Left lobe of liver (tissue), 2 donors: ENCODE measurements at regions not wholly inside any gene's neighbourhood (a gene's known extent, or its start where the extent isn't known, plus 50 kb on each side); places are given as distances from the start of the nearest gene placed in this dataset.

Source experiments
- ATAC-seq: fragments of 200-7000 bp; cut with Tn5 transposase; one replicate; pipeline ENCODE4 v1.9.1; 2020; ENCODE audit warnings: mild to moderate bottlenecking, moderate library complexity
- DNase-seq: peaks from one replicate; pipeline ENCODE4 v3.0.0-alpha.2; 2020; ENCODE audit warnings: low spot score
- donor health status: DM: no; HTN: no; CAD: no; lungs with moderate emphysema.
- donor health status: DM: no; HTN: yes; CAD: no.

DNA sequence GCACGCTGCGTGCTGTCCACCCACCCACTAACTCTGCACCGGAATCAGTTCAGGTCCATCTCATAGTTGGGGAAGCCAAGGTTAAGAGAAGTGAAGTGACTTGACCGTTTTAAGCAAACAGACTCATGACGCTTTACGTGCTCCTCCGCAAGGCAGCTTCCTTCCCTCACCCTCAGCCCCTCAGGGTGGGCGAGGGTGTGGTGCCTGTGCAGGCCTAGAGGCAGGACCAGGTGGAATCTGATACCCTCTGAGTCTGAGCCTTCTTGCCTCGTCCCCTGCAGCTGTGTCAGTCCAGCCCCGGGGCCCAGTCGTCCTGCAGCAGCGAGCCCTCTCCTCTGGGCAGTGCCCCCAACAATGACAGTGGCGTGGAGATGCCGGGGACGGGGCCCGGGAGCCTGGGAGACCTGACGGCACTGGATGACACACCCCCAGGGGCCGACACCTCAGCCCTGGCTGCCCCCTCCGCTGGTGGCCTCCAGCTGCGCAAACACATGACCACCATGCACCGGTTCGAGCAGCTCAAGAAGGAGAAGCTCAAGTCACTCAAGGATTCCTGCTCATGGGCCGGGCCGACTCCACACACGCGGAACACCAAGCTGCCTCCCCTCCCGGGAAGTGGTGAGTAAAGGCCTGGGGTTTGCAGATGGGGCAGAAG, 250.5 kb downstream of the GLI2 start:
- no peak for DNase-seq
- ATAC-seq, result no peak

DNA sequence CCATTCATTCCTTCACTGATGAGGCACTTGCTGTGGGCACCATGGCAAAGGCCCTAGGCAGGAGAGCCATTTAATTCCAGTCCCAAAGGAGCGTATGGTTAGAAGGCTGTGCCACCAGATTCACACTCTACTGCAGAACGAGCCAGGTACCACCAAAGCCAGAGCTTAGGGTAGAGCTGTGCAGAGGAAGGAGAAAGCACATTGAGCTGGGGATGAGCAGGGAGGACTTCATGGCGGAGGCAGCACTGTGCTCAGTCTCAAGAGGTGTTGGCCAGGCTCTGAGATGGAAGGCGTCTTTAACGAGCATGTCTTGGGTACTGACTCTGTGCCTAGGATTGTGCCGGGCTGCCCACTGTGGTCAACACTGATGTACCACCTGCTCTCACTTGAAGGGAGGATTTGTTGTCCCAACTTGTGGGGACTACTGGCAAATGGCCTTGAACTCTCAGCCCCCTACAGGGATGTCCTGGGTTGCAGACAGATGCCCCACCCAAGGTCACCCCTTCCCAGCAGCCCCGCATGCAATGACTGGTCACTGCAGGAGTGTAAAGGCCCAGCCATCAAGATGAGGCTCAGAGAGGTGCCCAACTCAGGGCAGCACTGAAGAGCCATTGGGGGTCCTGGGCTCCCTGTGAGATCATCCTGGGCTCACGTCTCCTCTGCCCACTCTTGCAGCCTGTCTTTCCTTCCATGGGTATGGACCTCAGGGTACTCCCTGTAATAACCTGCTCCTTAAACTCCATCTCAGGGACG, 251.4 kb downstream of the GLI2 start:
- no peak for ATAC-seq
- no peak for DNase-seq

DNA sequence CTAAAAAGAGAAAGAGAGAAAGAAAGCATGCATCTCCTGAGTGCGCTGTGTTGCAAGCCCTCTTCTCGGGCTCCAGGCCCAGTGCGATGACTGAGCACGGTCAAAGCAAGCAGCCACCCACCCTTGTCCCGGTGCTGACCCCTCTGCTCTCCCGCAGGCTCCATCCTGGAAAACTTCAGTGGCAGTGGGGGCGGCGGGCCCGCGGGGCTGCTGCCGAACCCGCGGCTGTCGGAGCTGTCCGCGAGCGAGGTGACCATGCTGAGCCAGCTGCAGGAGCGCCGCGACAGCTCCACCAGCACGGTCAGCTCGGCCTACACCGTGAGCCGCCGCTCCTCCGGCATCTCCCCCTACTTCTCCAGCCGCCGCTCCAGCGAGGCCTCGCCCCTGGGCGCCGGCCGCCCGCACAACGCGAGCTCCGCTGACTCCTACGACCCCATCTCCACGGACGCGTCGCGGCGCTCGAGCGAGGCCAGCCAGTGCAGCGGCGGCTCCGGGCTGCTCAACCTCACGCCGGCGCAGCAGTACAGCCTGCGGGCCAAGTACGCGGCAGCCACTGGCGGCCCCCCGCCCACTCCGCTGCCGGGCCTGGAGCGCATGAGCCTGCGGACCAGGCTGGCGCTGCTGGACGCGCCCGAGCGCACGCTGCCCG, 252.5 kb downstream of the GLI2 start:
- ATAC-seq (no peak), DNase-seq (no peak)

DNA sequence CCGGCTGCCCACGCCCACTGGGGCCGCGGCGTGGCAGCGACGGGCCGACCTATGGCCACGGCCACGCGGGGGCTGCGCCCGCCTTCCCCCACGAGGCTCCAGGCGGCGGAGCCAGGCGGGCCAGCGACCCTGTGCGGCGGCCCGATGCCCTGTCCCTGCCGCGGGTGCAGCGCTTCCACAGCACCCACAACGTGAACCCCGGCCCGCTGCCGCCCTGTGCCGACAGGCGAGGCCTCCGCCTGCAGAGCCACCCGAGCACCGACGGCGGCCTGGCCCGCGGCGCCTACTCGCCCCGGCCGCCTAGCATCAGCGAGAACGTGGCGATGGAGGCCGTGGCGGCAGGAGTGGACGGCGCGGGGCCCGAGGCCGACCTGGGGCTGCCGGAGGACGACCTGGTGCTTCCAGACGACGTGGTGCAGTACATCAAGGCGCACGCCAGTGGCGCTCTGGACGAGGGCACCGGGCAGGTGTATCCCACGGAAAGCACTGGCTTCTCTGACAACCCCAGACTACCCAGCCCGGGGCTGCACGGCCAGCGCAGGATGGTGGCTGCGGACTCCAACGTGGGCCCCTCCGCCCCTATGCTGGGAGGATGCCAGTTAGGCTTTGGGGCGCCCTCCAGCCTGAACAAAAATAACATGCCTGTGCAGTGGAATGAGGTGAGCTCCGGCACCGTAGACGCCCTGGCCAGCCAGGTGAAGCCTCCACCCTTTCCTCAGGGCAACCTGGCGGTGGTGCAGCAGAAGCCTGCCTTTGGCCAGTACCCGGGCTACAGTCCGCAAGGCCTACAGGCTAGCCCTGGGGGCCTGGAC, 253.2 kb downstream of the GLI2 start:
- DNase-seq (peak; percentile 31), ATAC-seq (no peak)

DNA sequence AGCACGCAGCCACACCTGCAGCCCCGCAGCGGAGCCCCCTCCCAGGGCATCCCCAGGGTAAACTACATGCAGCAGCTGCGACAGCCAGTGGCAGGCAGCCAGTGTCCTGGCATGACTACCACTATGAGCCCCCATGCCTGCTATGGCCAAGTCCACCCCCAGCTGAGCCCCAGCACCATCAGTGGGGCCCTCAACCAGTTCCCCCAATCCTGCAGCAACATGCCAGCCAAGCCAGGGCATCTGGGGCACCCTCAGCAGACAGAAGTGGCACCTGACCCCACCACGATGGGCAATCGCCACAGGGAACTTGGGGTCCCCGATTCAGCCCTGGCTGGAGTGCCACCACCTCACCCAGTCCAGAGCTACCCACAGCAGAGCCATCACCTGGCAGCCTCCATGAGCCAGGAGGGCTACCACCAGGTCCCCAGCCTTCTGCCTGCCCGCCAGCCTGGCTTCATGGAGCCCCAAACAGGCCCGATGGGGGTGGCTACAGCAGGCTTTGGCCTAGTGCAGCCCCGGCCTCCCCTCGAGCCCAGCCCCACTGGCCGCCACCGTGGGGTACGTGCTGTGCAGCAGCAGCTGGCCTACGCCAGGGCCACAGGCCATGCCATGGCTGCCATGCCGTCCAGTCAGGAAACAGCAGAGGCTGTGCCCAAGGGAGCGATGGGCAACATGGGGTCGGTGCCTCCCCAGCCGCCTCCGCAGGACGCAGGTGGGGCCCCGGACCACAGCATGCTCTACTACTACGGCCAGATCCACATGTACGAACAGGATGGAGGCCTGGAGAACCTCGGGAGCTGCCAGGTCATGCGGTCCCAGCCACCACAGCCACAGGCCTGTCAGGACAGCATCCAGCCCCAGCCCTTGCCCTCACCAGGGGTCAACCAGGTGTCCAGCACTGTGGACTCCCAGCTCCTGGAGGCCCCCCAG, 254.1 kb downstream of the GLI2 start:
- ATAC-seq (no peak), DNase-seq (peak; percentile 40)

DNA sequence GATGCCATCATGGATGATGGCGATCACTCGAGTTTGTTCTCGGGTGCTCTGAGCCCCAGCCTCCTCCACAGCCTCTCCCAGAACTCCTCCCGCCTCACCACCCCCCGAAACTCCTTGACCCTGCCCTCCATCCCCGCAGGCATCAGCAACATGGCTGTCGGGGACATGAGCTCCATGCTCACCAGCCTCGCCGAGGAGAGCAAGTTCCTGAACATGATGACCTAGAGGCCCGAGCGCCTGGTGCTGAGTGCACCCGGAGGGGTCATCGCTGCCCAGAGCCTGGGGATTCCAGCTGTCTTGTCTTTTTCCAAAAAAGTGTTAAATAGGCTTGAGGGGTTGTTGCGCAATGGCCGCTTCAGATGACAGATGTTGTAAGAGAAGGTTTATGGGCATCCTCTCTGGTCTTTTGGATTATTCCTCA, 254.8 kb downstream of the GLI2 start:
- DNase-seq (peak; percentile 28), ATAC-seq (no peak)

DNA sequence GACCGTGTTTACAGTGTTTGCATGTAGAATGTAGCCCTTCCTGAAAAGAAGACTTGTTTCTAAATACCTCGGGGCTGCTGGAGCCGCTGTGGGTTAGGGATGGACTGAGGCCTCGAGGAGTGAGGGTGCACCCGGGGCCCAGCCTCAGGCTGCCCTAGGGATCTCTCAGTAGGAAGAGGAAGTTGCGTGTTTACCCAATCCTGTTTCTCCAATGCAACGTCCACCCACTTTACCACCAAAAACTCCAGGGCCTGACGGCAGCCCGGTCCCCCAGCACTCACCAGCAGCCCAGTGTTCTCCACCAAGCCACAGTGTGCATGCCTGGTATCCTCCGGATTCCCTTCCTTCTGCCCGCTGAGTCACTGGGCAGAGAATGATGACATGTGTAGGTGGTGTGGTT, 255.8 kb downstream of the GLI2 start:
- peak; percentile 22 for DNase-seq

DNA sequence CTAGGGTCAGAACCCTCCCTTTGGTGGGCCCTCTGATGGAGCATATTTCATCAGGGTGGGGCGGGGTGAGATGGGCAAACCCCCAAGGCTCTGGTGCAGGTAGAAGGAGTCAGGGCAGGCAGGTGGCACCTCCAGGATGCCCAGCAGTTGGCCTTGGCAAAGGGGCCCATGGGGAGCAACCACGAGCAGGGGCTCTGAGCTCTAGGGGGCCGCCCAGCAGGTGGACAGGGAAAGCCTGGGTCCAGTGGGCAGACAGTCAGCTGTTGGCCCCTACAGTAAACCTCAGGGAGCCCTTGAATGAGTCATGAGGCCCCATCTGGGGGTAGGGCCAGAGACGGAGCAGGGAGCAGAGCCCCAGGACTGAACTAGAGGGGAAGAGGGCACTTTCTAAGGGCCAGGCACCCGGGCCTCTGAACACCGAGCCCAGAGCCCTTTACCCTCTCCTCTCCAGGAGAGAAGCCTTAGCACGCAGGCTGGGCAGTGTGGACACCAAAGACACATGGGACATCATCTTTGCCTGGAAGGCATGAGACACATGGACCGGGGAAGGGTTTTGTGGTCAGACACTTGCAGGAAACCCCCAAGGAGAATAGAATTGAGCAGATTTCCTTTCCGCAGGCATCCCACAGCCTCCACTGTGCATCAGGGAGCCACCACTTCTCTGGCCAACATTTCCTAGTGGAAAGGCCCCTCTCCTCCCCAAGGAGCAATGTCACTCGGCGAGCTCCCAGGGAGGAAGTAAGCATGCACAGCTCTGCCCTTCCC, 257.3 kb downstream of the GLI2 start:
- ATAC-seq, result no peak
- DNase-seq, result peak; percentile 40

More for the DNA sequence above, 255.8 kb downstream of the GLI2 start:
- no peak for ATAC-seq

DNA sequence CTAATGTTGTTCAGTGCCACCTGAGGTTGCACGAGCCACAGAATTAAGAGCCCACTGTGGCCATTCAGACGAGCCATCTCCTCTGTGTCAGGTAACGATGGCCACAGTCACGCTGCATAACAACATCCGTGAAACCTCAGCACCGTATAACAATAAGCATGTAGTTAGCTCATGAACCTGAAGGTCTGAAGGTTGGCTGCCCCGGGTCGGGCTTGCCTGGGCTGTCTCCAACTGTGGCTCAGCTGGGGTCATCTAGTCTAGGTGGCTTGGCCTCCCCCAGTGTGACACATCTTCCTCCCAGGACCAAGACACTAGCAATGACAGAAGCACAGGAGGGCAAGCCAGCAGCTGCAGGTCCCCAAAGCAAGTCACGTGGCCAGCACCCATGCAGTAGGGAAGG, 258.0 kb downstream of the GLI2 start:
- ATAC-seq (no peak), DNase-seq (peak; percentile 29)

DNA sequence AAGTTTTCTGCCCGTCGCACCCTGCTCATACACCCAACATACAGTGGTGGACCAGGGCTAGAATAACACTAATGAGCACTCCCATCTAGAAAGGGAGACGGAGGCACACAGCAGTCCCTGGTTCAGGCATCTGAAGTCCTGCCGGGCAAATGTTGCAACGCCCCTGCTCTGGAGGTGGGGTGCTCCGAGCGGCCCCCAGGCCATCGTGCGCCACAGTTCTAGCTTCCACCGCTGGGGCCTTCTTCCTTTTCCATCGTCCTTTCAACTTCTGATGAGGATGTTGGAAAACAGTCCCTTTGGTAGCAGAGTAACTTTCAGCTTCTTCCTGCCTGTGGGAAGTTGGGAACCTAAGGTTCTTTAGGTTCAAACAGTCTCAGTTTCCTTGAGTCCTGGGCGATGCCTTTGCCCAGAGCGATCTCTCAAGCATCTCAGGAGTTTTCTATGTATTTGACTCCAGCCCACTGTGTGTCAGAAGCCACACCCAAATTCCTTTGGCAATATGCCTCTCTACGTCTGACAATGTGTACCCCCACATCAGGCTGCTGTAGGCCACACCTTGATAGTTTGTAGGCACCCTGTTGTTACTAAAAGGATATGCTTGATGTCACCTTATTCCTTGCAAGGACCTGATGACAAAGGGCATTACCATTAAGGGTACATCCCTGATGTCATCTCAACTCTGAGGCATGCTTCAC, 258.8 kb downstream of the GLI2 start:
- DNase-seq (peak; percentile 32), ATAC-seq (no peak)

DNA sequence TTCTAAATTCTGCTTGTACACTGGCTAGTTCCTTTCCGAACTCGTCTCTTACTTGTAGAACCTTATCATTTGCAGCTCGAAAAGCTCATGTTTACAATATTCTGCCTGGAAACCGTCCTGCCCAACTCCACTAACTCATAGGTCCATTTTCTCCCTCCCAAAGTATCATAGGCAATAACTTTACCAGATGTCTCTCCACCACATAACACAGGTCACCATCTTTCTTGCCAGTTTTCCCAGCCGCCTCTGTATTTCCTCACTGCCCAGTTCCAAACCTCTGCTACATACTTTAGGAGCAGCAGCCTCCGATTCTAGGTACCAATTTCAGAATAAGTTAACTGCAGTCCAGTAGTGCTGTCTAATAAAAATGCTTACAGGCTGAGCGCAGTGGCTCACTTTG, 259.5 kb downstream of the GLI2 start:
- DNase-seq (peak; percentile 7), ATAC-seq (no peak)

DNA sequence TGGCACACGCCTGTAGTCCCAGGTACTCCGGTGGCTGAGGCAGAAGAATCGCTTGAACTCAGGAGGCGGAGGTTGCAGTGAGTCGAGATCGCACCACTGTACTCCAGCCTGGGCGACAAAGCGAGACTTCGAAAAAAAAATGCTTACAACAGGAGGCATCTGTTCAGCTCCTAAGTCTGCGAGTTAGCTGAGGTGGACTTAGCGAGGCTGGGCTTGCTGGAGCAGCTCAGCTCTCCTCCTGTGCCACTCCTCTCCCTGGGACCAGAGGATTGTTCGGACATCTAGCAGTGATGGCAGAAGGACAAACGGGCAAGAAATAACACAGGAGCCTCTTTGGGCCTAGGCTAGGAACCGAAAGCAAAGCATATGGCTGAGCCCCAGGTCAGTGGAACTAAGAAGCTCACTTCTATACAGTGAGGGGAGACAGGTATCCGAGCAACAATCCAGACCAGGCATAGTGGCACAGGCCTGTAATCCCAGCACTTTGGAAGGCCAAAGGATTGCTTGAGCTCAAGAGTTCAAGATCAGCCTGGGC, 260.1 kb downstream of the GLI2 start:
- ATAC-seq, result no peak

DNA sequence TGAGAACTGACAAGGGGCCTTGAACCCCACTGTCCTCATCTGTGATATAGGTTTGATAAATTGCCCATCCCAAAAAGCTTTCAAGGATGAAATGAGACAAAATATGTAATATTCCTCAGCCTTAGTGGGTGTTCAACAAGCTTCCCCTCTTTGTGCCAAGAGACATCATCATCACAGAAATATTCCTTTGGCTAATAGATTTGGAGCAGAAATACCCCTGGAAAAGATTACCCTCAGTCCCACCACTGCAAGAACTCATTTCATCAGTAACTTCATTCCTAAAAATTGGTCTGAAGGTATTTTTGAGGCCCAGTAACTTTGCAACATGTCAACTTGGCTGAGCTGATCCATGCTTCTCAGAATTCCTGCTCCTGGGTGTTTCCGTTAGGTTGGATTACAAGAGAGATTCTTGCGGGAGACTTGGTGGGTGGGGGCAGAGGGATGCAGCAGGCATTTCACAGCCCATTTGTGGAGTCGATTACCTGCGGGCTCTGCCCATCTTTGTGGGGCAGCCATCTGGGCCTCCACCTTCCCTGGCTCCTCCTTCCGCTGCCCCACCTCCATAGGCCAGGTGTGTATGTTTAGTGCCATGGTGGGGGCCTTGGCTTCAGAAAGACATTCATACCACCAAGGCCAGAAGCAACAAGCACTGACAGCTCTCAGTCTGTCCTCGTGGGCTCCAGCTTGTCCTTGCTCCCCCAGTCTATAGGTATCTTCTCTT, 263.9 kb downstream of the GLI2 start:
- DNase-seq (no peak), ATAC-seq (no peak)

More for the DNA sequence above, 260.1 kb downstream of the GLI2 start:
- DNase-seq, result peak; percentile 6

DNA sequence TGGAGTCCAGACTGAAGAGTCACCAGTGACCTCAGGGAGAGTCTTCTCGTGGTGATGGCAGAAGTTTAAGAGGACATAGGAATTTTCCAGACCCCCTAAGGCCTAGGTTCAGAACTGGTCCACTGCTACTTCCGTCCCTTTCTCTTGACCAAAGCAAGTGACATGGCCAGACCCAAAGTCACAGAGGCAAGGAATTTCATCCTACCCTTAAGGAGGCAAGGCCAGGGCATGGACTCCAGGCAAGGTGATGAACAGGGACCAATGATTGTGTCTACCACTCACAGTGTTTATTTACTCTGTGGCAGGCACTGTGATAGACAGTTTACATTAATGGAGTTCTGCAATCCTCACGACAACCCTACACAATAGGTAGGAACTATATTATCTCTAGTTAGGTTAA, 265.1 kb downstream of the GLI2 start:
- ATAC-seq (no peak), DNase-seq (peak; percentile 19)

DNA sequence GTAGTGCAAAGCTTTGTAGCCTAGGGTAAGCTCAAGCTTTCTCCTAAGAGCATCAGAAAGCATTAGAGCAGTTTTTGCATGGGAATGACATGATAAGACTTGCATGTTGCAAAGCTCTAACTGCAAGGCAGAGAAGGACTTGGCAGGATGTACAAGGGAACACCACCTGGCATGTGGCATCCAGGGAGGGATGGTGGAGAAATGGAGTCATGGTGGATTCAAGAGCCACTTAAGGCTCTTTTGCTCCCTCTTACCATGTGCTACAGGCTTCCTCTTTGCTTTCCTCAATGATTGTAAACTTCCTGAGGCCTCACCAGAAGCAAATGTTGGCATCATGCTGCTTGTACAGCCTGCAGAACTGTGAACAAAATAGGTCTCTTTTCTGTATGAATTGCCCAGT, 266.0 kb downstream of the GLI2 start:
- ATAC-seq, result no peak
- DNase-seq, result no peak

DNA sequence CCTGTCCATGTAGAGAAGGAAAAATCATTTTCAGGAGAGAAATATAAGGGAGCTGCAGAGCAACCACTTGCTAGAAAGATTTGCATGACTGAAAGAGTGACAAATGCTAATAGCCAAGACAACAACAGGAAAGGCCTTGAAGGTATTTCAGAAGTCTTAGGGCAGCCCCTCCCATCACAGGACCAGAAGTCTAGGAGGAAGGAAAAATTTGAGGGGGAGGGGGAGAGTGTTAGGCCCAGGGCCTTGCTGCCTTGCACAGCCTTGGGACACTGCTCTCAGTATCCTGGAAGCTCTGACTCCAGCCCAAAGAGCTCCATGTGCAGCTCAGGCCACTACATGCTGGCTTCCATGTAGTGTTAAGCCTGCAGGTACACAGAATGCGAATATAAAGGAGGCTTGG, 266.9 kb downstream of the GLI2 start:
- no peak for ATAC-seq

DNA sequence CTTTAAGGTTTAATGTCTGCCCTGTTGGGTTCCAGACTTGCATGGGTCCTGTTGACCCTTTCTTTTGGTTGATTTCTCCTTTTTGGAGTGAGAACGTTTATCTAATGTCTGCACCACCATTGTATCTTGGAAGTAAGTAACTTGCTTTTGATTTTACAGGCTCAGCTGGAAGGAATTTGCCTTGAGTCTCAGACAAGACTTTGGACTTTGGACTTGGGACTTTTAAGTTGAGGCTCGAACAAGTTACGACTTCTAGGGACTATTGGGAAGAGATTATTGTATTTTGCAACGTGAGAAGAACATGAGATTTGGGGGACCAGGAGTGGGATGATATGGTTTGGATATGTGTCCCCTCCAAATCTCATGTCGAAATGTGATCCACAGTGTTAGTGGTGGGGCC, 267.7 kb downstream of the GLI2 start:
- no peak for ATAC-seq
- no peak for DNase-seq

More for the DNA sequence above, 266.9 kb downstream of the GLI2 start:
- no peak for DNase-seq

DNA sequence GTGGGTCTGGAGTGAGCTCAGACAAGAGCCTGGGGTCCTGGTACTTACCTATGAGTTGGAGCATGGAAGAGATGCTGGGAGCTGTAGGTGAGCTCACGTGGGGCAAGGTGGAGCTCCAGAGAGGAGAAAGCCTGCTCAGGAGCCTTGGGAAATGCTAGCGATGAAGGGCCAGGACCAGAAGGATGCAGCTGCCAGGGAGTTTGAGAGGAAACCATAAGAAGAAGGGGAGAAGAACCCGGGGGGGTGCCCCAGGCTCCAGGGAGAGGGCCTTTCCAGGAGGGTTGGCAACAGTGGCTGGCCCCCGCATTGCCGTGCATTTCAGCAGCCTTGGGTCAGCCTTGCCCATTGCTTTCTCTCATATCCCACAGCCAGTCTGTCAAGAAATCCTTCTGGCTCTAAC, 268.7 kb downstream of the GLI2 start:
- ATAC-seq, result no peak
- peak; percentile 8 for DNase-seq
